Left kidney (tissue), 1 donor: ENCODE measurements at regions not wholly inside any gene's neighbourhood (a gene's known extent, or its start where the extent isn't known, plus 50 kb on each side); places are given as distances from the start of the nearest gene placed in this dataset.

ENCODE experiments used
- DNase-seq: peaks from one replicate; pipeline ENCODE4 v3.0.0-alpha.2; 2013

- no peak for DNase-seq
Observed at GRCh38 chr5:61966296-61966955, 339.6 kb upstream of the KIF2A start.

GRCh38 chr5:61966997-61967396, 339.0 kb upstream of the KIF2A start:
- DNase-seq, result no peak

GRCh38 chr5:61967681-61968080, 338.3 kb upstream of the KIF2A start:
- no peak for DNase-seq

GRCh38 chr5:61969347-61969746, 336.7 kb upstream of the KIF2A start:
- DNase-seq, result no peak

GRCh38 chr5:61969755-61970154, 336.3 kb upstream of the KIF2A start:
- DNase-seq, result no peak

GRCh38 chr5:61970218-61970617, 335.8 kb upstream of the KIF2A start:
- DNase-seq, result no peak

GRCh38 chr5:61974680-61975079, 331.3 kb upstream of the KIF2A start:
- DNase-seq, result no peak

GRCh38 chr5:61981886-61982285, 324.1 kb upstream of the KIF2A start:
- DNase-seq, result no peak

GRCh38 chr5:61991430-61991829, 314.6 kb upstream of the KIF2A start:
- DNase-seq, result no peak

GRCh38 chr5:61991866-61992265, 314.1 kb upstream of the KIF2A start:
- no peak for DNase-seq

GRCh38 chr5:61993295-61993927, 312.6 kb upstream of the KIF2A start:
- DNase-seq, result no peak

- DNase-seq, result no peak
Observed at GRCh38 chr5:61994171-61994570, 311.8 kb upstream of the KIF2A start.

GRCh38 chr5:61995486-61995885, 310.5 kb upstream of the KIF2A start:
- no peak for DNase-seq

- no peak for DNase-seq
Observed at GRCh38 chr5:61999371-61999770, 306.6 kb upstream of the KIF2A start.

- DNase-seq, result no peak
Observed at GRCh38 chr5:62000646-62001045, 305.4 kb upstream of the KIF2A start.

- DNase-seq, result no peak
Observed at GRCh38 chr5:62001640-62002039, 304.4 kb upstream of the KIF2A start.

- DNase-seq, result no peak
Observed at GRCh38 chr5:62002436-62002835, 303.6 kb upstream of the KIF2A start.

GRCh38 chr5:62005551-62005950, 300.5 kb upstream of the KIF2A start:
- DNase-seq, result no peak

- DNase-seq, result no peak
Observed at GRCh38 chr5:62007457-62007856, 298.5 kb upstream of the KIF2A start.

- DNase-seq, result no peak
Observed at GRCh38 chr5:62011089-62011664, 294.8 kb upstream of the KIF2A start.

GRCh38 chr5:62017092-62017491, 288.9 kb upstream of the KIF2A start:
- DNase-seq, result no peak

- no peak for DNase-seq
Observed at GRCh38 chr5:62029303-62029702, 276.7 kb upstream of the KIF2A start.

GRCh38 chr5:62030326-62030725, 275.7 kb upstream of the KIF2A start:
- no peak for DNase-seq

GRCh38 chr5:62038024-62038423, 268.0 kb upstream of the KIF2A start:
- no peak for DNase-seq
